GM12878 (cell line): ENCODE measurements at regions not wholly inside any gene's neighbourhood (a gene's known extent, or its start where the extent isn't known, plus 50 kb on each side); places are given as distances from the start of the nearest gene placed in this dataset.

Source experiments
- ATAC-seq: fragments of 200-7000 bp; cut with Tn5 transposase; 3 replicates; pipeline ENCODE4 v1.9.1; 2020; ENCODE audit warnings: mild to moderate bottlenecking, moderate library complexity
- BruUV-seq: library from RNA; stranded (reverse); fragments of 400-500 nt; replicated peaks from 2 replicates; lab custom pipeline; 2021; lab: Mats Ljungman, UMichigan
- CTCF ChIA-PET: fragments of 300-600 bp; sonication (Branson Sonifier 250); formaldehyde crosslinking; extraction: SDS; loops from one replicate; lab custom pipeline; 2021; ENCODE audit warnings: inconsistent platforms; lab: Yijun Ruan, JAX
- POLR2A ChIA-PET: fragments of 350-600 bp; formaldehyde crosslinking; extraction: SDS; loops from one replicate; lab custom pipeline; 2021; ENCODE audit warnings: inconsistent platforms; lab: Charles Lee
- RAD21 ChIA-PET: fragments of 300-600 bp; sonication (Branson Sonifier 250); formaldehyde crosslinking; loops from one replicate; lab custom pipeline; 2023; ENCODE audit warnings: antibody characterized with exemption; ENCODE audit not compliant: unreplicated experiment; lab: Charles Lee
- SMC1A ChIA-PET: fragments of 300-600 bp; sonication (Branson Sonifier 250); formaldehyde crosslinking; loops from one replicate; lab custom pipeline; 2023; ENCODE audit not compliant: unreplicated experiment, uncharacterized antibody; lab: Charles Lee
- DNase-seq: peaks from one replicate; pipeline ENCODE4 v3.0.0-alpha.2; 2011; ENCODE audit warnings: low read depth, low spot score
- FAIRE-seq: peaks from 3 replicates; lab custom pipeline; 2011; peaks lifted over from hg19 to GRCh38; lab: Jason Lieb, UNC
- H2AFZ ChIP-seq: 2 replicates; pipeline ENCODE4 v1.6.0; 2011; ENCODE audit warnings: low read depth, low read length, control low read depth; ENCODE audit not compliant: control insufficient read depth
- H3K27ac ChIP-seq: 2 replicates; pipeline ENCODE4 v1.5.1; 2011; ENCODE audit warnings: control low read depth; ENCODE audit not compliant: control insufficient read depth, insufficient read depth
- H3K27me3 ChIP-seq, 2 experiments: replicated peaks in 1 of 2; 2 replicates each; pipeline versions ENCODE4 v1.6.0 to v1.6.1; 2011; ENCODE audit warnings: low read length in 1 of 2; ENCODE audit not compliant: control insufficient read depth in 2 of 2, insufficient read depth in 2 of 2
- H3K36me3 ChIP-seq, 2 experiments: 2 replicates each; pipeline ENCODE4 v1.5.1; 2011; ENCODE audit warnings: low read length in 1 of 2; ENCODE audit not compliant: control insufficient read depth in 2 of 2, insufficient read depth in 2 of 2
- H3K4me1 ChIP-seq: 2 replicates; pipeline ENCODE4 v1.6.1; 2011; ENCODE audit warnings: mild to moderate bottlenecking, low read length, moderate library complexity, mixed read lengths; ENCODE audit not compliant: control insufficient read depth, insufficient read depth
- H3K4me2 ChIP-seq: 2 replicates; pipeline ENCODE4 v1.6.0; 2011; ENCODE audit warnings: control low read depth; ENCODE audit not compliant: control insufficient read depth, insufficient read depth
- H3K4me3 ChIP-seq: fragments of 200-600 bp; sonication (generic); 2 replicates; pipeline ENCODE4 v1.5.1; 2016
- H3K79me2 ChIP-seq: 2 replicates; pipeline ENCODE4 v1.6.0; 2011; ENCODE audit warnings: low read length; ENCODE audit not compliant: control insufficient read depth, insufficient read depth
- H3K9ac ChIP-seq: 2 replicates; pipeline ENCODE4 v1.8.0; 2011; ENCODE audit warnings: low read length, control low read depth, mixed read lengths; ENCODE audit not compliant: control insufficient read depth, insufficient read depth
- H3K9me3 ChIP-seq: replicated peaks from 3 replicates; pipeline ENCODE4 v1.5.1; 2011; ENCODE audit warnings: mild to moderate bottlenecking, low read length; ENCODE audit not compliant: control insufficient read depth, insufficient read depth
- H4K20me1 ChIP-seq: 2 replicates; pipeline ENCODE4 v1.6.0; 2011; ENCODE audit not compliant: control insufficient read depth, insufficient read depth
- CHD2 ChIP-seq: IDR thresholded peaks from 2 replicates; pipeline ENCODE4 v1.6.1; 2011; ENCODE audit warnings: low read depth, low read length, improper control_type of control experiment, borderline replicate concordance
- EED ChIP-seq: sonication (generic); IDR thresholded peaks from 2 replicates; pipeline ENCODE4 v1.6.1; 2016; ENCODE audit warnings: antibody characterized with exemption, low read depth
- EZH2 ChIP-seq: IDR thresholded peaks from 2 replicates; pipeline ENCODE4 v1.6.1; 2012; ENCODE audit warnings: low read depth, mild to moderate bottlenecking, control low read depth, inconsistent platforms, low read length, borderline replicate concordance; ENCODE audit not compliant: control insufficient read depth
- HDGF ChIP-seq: fragments of 450-650 bp; IDR thresholded peaks from 2 replicates; pipeline ENCODE4 v1.6.1; 2016; ENCODE audit warnings: antibody characterized with exemption
- MAX ChIP-seq: IDR thresholded peaks from 2 replicates; pipeline ENCODE4 v1.6.1; 2012; ENCODE audit warnings: low read depth, low read length, improper control_type of control experiment
- PML ChIP-seq: IDR thresholded peaks from 2 replicates; pipeline ENCODE4 v1.6.1; 2012; ENCODE audit warnings: low read length, inconsistent platforms
- TAF1 ChIP-seq: IDR thresholded peaks from 2 replicates; pipeline ENCODE4 v1.6.1; 2011; ENCODE audit warnings: mild to moderate bottlenecking, low read depth, low read length, borderline replicate concordance
- YBX1 ChIP-seq: fragments of 450-650 bp; IDR thresholded peaks from 2 replicates; pipeline ENCODE4 v1.6.1; 2016; ENCODE audit warnings: antibody characterized with exemption
- WGBS: methylation state at CpG from one replicate; pipeline ENCODE4 v1.1.6; 2016; ENCODE audit warnings: low lambda C conversion rate; ENCODE audit not compliant: insufficient replicate concordance, insufficient coverage; ENCODE audit errors: missing lambda C conversion rate; 5-methylcytosine and 5-hydroxymethylcytosine counted together
- in situ Hi-C: fragments of 300-500 bp; cut with MboI; formaldehyde crosslinking; loops from 9 replicates; pipeline ENCODE4 v1.14.3; 2018; ENCODE audit warnings: mixed read lengths
- intact Hi-C: fragments of 100-400 bp; cut with micrococcal nuclease; formaldehyde crosslinking; loops from one replicate; pipeline ENCODE4 v1.14.2; 2022; ENCODE audit not compliant: unreplicated experiment
- TF ChIP-seq, protein P1 (sequence below): IDR thresholded peaks from 2 replicates; pipeline ENCODE4 v1.6.1; 2011; ENCODE audit warnings: borderline replicate concordance, low read depth, mild to moderate bottlenecking, moderate library complexity, mixed read lengths, low read length; ENCODE audit not compliant: insufficient read depth; ENCODE audit errors: extremely low read length

DNA sequence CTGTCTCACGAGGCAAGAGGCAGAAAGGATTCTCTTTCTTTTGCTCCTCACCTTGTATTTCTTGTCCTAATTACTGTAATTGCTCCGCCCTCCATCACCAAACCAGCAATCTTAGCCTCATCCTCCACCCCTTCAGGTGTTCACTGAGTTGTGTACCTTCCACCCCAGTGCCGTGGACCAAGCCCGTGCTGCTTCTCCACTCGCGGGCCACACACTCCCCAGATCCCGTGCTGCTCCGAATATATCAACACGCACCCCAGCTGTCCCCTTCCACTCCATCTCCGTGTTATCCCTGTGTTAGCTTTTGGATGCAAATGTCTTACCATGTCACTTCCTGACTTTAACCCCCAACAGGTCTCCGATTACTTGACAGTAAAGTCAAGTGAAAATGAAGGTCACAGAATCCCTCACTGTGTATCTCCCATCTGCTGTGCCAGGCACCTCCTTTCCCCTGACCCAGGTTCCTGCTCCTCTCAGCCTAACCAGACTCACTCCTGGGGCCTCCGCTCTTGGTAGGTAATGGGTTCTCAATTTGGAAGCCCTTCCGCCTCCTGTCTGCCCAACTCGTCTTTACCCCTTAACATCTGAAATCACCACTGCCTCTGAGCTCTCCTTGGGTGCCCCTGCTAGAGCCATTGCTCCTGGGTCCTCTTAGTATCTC, 320.2 kb downstream of the MED10 start (continued):
- TF ChIP-seq, protein P1, sequence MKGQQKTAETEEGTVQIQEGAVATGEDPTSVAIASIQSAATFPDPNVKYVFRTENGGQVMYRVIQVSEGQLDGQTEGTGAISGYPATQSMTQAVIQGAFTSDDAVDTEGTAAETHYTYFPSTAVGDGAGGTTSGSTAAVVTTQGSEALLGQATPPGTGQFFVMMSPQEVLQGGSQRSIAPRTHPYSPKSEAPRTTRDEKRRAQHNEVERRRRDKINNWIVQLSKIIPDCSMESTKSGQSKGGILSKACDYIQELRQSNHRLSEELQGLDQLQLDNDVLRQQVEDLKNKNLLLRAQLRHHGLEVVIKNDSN = no peak

DNA sequence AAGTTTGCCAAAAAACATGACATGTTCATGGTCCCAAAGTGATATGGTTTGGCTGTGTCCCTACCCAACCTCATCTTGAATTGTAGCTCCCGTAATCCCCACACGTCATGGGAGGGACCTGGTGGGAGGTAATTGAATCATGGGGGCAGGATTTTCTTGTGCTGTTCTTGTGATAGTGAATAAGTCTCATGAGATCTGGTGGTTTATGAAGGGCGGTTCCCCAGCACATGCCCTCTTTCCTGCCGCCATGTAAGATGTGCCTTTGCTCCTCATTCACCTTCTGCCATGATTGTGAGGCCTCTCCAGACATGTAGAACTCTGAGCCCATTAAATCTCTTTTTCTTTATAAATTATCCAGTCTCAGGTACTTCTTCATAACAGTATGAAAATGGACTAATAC, 322.1 kb downstream of the MED10 start:
- H3K9ac ChIP-seq = no peak overlapping the region
- H4K20me1 ChIP-seq = no peaks in the 10 kb centered on the region
- in situ Hi-C loops (no loop called here), intact Hi-C loops (no loop called here)
- TF ChIP-seq TAF1 (no peak), EZH2 (no peak), PML (no peak), EED (no peak), CHD2 (no peak), MAX (no peak), YBX1 (no peak), HDGF (no peak)
- no peak overlapping the region for H3K27ac ChIP-seq
- H3K4me3 ChIP-seq = no peak overlapping the region
- H3K9me3 ChIP-seq = no peaks in the 10 kb centered on the region; the same call in 2 of the 3 replicates
- no peaks in the 10 kb centered on the region for H3K4me1 ChIP-seq
- ChIA-PET POLR2A (no interaction called here), SMC1A (no interaction called here), RAD21 (no interaction called here), CTCF (no interaction called here)
- DNase-seq (no peak), FAIRE-seq (no peak), ATAC-seq (no peak)
- H3K4me2 ChIP-seq = no peak overlapping the region
- H3K27me3 ChIP-seq = no peaks in the 10 kb centered on the region
- H3K36me3 ChIP-seq = no peaks in the 10 kb centered on the region
- 26% methylated on average over 4 of the region's 4 CpGs for WGBS
- BruUV-seq = no TSS peak
- no peaks in the 10 kb centered on the region for H3K79me2 ChIP-seq
- H2AFZ ChIP-seq = no peak overlapping the region
